Embryonic facial prominence (tissue), 1 donor: ENCODE measurements at regions not wholly inside any gene's neighbourhood (a gene's known extent, or its start where the extent isn't known, plus 50 kb on each side); places are given as distances from the start of the nearest gene placed in this dataset.

ENCODE experiments used
- DNase-seq: peaks from one replicate; pipeline ENCODE4 v3.0.0-alpha.2; 2016; ENCODE audit errors: extremely low spot score

GRCh38 chr3:115520241-115520640 is 103.1 kb upstream of the GAP43 start:
- DNase-seq, result no peak

- DNase-seq, result no peak
Measured at GRCh38 chr3:115520651-115521245, 102.6 kb upstream of the GAP43 start.

GRCh38 chr3:115523458-115523857 is 99.9 kb upstream of the GAP43 start:
- no peak for DNase-seq

GRCh38 chr3:115524549-115524948 is 98.8 kb upstream of the GAP43 start:
- DNase-seq, result no peak

- no peak for DNase-seq
Measured at GRCh38 chr3:115525731-115526130, 97.6 kb upstream of the GAP43 start.

- no peak for DNase-seq
Measured at GRCh38 chr3:115533218-115533617, 90.1 kb upstream of the GAP43 start.

GRCh38 chr3:115536171-115536570 is 87.1 kb upstream of the GAP43 start:
- DNase-seq, result no peak

GRCh38 chr3:115537669-115538068 is 85.6 kb upstream of the GAP43 start:
- no peak for DNase-seq

GRCh38 chr3:115547207-115547606 is 76.1 kb upstream of the GAP43 start:
- DNase-seq, result no peak

GRCh38 chr3:115548611-115549010 is 74.7 kb upstream of the GAP43 start:
- DNase-seq, result no peak

GRCh38 chr3:115549071-115549470 is 74.2 kb upstream of the GAP43 start:
- no peak for DNase-seq

- DNase-seq, result peak; percentile 21
Measured at GRCh38 chr3:115550285-115550761, 73.0 kb upstream of the GAP43 start.

- no peak for DNase-seq
Measured at GRCh38 chr3:115551016-115551415, 72.3 kb upstream of the GAP43 start.

GRCh38 chr3:115552007-115552406 is 71.3 kb upstream of the GAP43 start:
- no peak for DNase-seq

GRCh38 chr3:115553796-115554486 is 69.4 kb upstream of the GAP43 start:
- no peak for DNase-seq

GRCh38 chr3:115554487-115554807 is 68.9 kb upstream of the GAP43 start:
- no peak for DNase-seq

GRCh38 chr3:115562636-115563267 is 60.6 kb upstream of the GAP43 start:
- DNase-seq, result no peak

- no peak for DNase-seq
Measured at GRCh38 chr3:115563984-115564383, 59.3 kb upstream of the GAP43 start.

- no peak for DNase-seq
Measured at GRCh38 chr3:115571413-115571812, 51.9 kb upstream of the GAP43 start.
